GM21576 (cell line): ENCODE measurements at regions not wholly inside any gene's neighbourhood (a gene's known extent, or its start where the extent isn't known, plus 50 kb on each side); places are given as distances from the start of the nearest gene placed in this dataset.

ENCODE experiments used
- ATAC-seq: cut with Tn5 transposase; IDR thresholded peaks from one replicate; pipeline ENCODE4 v1.9.1; 2021; ENCODE audit warnings: mild to moderate bottlenecking, moderate library complexity; ENCODE audit not compliant: unreplicated experiment

DNA sequence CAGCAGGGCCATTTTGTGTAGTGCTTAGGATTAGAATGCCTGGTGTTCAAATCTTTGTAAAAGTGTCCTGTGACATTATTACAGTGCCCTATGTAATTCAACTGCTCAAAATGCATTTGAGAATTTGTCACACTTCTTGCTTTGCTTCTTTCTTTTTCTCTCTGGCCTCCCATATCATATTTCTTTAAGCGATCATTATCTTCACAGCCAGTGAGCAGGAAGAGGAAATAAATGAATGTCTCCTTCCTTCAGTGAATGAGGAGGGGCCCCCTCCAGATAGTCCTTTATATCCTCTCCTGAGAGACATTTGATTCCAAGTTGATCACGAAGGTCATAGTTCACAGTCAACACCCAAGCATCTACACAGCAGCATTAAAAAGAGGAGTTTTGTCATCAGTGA, 425.1 kb upstream of the NPVF start:
- no peak for ATAC-seq

- ATAC-seq, result no peak
Observed at GRCh38 chr7:25656071-25656470, 427.8 kb upstream of the NPVF start.

DNA sequence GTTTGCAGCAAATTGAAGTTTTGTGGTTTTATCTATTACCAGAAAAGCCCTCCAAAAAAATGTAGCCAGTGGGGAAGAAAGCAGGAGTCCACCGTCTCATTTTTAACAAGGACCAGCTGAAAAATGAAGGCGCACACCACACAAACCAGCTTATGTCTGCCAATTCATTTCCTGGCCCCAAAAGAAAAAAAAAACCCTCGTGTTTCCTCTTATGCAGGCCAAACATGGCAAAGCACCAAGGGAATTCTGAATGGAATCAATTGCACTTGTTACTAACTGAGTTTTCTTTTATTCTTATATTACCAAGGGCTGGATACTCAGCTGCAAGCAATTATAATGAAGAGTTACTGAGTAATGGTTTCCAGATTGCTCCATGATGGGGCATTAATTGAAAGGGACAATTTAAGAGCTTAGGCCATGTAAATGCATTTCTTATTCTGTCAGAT, 428.3 kb upstream of the NPVF start:
- no peak for ATAC-seq

GRCh38 chr7:25658375-25658774, 430.1 kb upstream of the NPVF start:
- ATAC-seq, result no peak

DNA sequence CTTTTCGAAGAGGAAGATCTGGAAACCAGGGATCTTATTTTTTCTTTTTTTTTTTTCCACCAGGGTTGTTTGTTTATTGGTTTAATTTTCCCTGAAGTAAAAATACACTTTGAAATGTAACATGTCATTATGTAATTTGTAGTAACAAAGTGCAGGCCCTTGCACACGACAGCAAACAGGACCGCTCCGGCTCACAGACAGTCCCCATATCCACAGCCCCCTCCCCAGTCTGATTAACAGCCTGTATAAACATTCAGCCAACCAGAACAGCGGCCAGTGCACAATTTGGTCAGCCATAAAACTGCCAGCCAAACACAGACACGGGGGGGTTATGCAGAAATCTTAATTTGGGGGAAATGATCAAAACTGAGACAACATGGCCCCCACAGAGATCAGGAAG, 431.6 kb upstream of the NPVF start:
- ATAC-seq, result no peak

DNA sequence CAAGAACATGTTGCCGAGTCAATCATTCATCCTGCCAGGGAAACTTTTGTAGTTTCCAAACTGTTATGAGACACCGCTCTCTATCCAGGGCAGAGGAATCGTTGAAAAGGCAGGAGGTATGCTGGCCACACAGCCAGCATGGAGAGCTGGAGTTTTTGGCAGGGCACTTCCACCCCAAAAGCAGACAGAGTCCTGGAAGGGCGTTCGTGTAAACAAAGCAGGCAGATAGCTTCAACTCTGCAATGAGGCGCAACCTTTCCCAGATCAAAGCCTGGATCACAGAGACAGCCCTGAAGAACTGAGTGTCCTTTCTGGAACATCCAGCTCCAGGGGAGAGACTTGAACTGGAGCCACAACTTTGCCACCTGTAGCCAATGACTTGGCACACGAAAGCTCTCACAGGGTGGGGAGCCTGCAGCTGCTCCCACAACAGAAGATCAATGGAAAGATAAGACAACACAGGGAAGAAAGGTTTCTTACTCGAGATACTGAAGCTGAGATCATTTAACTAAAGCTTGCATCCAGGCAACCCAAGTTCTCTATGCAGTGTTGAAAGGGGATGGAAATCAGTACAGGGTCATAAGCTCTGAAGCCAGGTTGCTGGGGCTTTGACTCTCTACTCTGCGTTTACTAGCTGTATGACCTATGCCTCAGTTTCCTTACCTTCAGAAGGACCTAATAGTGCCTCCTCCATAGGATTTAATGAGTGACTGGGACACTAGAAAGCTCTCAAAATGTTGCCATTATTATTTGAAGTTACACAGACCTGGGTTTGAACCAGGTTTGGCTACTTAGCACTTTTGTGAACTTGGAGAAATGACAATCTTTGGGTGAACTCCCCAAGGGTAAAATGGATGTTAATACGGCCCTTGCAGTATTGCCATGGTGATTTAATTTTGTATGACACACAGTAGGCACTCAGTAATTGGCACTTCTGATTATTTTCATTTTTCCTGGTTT, 434.8 kb upstream of the NPVF start:
- ATAC-seq, result no peak

DNA sequence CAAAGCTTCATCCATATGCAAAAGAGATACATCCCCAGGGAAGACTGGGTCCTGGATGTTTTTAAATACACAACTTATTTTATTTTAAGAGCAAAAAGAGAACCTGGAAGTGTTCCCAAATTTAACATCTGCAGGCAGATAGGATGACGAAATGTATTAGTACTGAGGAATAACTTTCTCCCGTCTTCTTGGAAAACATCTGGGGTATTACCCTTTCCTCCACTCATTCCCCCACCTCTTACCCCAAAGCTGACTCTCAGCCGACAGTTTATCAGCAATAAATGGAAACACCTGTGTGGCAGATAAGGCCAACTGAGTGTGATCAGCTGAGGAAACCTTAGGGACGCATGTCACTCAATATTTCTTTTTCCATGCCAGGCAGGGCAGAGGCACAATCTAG, 435.6 kb upstream of the NPVF start:
- no peak for ATAC-seq

- ATAC-seq, result no peak
Observed at GRCh38 chr7:25664593-25664992, 436.3 kb upstream of the NPVF start.

DNA sequence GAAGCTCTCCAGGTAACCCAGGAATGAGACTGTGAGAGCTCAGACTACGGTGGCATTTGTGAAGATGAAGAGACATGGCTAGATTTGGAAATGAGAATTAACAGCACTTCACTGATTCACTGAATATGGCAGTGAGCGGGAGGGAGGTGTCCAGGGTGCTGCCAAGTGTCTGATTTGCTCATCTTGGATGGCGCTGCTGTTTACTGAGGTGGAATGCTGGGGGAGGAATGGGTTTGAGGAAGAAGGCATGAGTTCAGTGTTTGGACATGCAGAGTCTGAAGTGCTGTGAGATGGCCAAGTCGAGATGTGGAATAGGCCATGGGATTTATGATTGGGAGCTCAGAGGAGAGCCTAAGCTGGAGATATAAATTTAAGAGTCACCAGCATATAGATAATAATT, 437.1 kb upstream of the NPVF start:
- ATAC-seq, result no peak

DNA sequence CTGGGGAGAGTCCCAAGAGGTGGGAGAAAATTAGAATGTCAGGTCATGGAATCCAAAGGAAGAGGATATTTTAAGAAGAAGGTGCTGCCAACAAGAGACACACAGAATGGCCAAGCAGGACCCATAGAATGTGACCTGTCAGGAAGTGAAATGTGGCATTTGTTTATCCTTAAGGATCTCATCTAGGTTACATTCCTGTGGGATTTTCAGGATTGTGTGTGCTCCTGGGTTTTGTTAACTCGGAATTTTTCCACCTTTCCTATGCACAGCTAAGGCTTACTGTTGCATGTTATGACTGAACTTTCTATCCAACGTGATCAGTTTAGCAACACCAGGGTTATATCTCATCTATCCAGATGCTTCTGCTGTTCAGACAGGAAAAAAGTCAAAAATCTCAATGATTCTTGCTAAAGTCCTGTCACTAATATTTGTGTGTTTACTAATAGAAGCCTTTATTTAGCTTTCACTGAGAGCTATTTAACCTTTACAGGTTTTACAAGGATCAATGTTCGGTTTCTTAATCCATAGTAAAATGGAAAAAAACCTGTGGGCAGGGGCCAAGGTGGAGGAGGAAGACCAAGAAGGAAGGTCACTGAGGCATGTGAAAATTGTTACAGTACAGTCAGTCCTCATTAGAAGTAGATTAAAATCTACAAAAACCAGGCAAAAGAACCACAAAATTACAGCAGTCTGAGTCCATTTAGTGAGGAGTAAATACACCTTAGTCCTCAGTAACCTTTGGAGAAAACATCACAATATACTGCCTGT, 437.8 kb upstream of the NPVF start:
- no peak for ATAC-seq

DNA sequence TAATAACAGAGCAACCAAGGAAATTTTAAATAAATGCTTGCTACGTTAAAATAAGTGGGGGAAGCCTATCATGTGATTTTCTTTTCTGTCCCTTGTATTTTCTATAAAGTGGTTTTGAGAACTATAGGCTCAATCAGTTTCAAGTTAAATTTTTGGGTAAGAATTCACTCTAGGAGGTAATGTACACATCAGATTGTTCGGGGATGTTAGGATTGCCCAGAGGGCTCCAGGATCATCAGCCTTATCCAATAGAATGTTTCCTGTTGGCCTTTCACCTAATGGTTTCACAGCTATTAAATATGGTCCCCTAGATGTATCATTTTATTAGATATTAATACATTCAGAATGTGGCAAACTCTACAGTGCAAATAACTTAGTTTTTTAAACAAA, 438.4 kb upstream of the NPVF start:
- no peak for ATAC-seq

DNA sequence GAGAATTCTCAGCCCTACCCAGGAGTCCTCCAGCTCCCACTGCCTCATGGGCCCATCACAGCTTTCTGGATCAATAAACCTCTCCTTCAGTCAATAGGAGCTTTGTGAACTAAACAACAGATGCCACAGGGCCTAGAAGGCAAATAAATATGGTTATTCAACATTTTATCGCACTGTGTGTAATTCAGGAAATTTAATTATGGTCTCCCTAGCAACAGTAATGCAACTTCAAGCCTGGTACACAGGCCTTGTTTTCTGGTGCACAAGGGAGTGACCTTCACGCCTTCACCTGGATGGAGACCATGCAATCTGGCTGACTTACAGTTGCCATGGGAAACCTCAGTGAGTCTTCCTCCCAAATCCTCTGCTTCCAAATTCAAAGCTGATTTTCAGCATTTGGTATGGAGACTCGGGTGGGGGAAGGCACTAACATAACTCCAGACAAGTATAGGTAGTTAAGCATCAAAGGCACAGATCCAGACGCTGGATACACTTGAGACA, 441.0 kb upstream of the NPVF start:
- no peak for ATAC-seq

GRCh38 chr7:25669961-25670841, 441.9 kb upstream of the NPVF start:
- no peak for ATAC-seq

- no peak for ATAC-seq
Observed at GRCh38 chr7:25671111-25671510, 442.8 kb upstream of the NPVF start.

DNA sequence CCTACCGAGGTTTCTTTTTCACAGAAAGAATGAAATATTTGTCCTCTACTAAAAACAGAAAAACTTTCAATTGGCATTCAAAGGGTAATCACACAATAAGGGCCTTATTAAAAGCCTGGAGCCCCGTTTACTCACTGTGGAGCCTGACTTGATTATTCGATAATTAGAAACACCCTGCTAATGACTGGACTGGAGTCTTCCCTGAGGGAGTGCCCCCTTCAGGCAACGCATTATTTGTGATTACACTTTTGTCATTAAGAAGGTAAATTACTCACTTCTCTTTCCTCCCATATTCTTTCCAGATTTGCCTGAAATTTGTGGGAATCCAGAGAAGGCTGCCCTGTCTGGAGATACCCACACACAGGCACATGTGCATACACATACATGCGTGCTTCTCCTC, 444.2 kb upstream of the NPVF start:
- ATAC-seq, result no peak

DNA sequence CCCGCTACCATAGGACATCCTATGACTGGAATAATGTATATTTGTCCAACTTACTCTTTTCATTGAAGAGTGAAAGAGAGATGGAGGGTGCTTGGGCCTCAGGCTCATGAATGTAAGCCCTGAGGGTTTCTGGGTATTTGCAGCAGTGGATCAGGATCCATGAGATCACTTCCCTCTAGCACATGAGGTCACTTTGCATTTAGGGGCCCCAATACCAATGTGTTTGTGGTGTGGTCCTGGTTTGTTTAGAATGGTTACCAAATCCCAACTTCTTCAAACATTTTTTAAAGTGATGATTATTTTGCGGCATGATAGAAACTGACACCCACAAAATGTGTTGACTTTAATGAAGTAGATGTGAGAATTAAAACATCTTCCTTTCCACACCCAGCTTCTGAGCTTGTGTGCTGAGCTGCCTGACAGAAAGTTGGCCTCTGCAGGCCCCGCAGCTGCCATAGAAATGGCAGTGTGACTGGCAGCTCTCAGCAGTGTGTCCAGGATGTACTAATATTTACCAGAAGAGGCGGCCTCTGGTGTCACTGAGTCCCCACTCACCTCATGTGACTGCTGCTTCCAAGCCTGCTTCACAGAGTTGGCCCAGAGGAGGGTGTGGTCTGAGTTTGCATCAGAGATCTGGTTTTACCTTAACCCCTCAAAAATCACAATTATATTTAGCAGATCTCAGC, 447.6 kb upstream of the NPVF start:
- ATAC-seq, result no peak

- ATAC-seq, result no peak
Observed at GRCh38 chr7:25677595-25677994, 449.3 kb upstream of the NPVF start.

DNA sequence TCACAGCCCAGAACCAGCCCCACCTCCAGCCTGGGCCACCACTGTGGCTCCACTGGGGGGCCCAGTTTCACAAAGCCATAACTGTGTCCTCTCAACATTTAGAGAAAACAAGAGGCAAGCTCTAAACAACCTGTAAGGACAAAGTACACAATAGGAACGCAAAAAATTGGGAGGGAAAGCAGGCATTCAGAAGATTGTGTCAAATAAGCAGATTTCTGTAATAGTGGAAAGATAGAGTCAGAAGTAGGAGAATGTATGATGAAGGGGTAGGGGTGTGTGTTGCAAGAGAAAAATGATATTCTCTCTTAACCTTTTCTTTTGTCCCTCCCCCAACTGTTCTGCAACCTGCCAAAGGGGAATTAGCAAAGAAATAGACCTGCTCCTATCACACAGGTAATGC, 449.9 kb upstream of the NPVF start:
- ATAC-seq, result no peak

DNA sequence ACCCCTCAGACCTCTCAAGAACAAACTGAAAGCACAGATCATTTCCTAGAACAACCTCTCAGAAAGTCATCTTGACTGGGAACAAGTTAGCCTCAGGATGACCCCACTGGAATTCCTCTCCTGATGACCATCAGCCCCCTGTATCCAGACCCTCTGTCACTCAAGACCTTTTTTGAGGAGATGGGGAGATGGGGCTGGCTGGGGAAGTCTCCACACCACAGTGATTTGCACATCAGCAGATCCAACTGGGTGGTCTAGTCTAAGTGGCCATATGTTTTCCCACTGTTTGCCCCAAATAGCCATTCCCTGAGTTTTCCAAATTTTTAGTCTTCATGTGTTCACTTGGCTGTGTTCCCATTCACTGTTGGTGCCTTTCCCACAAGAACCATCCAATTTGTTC, 452.4 kb upstream of the NPVF start:
- ATAC-seq, result no peak

GRCh38 chr7:25684360-25684759, 456.1 kb upstream of the NPVF start:
- no peak for ATAC-seq
